HG03025 (cell line): ENCODE measurements at regions not wholly inside any gene's neighbourhood (a gene's known extent, or its start where the extent isn't known, plus 50 kb on each side); places are given as distances from the start of the nearest gene placed in this dataset.

Source experiments
- ATAC-seq: cut with Tn5 transposase; IDR thresholded peaks from one replicate; pipeline ENCODE4 v1.9.1; 2021; ENCODE audit warnings: mild to moderate bottlenecking, moderate library complexity; ENCODE audit not compliant: unreplicated experiment, low FRiP score

GRCh38 chr5:8870349-8870958 lies 675.4 kb downstream of the SEMA5A start:
- no peak for ATAC-seq

- ATAC-seq: no peak
These were observed 674.9 kb downstream of the SEMA5A start for GRCh38 chr5:8870959-8871355.

- ATAC-seq: no peak
These were observed 674.4 kb downstream of the SEMA5A start for GRCh38 chr5:8871446-8871845.

- no peak for ATAC-seq
These were observed 670.2 kb downstream of the SEMA5A start for GRCh38 chr5:8875722-8876121.

- peak; percentile 87 for ATAC-seq
These were observed 666.6 kb downstream of the SEMA5A start for GRCh38 chr5:8879248-8879647.

GRCh38 chr5:8884029-8884428 lies 661.8 kb downstream of the SEMA5A start:
- ATAC-seq: no peak

- no peak for ATAC-seq
These were observed 652.9 kb downstream of the SEMA5A start for GRCh38 chr5:8892926-8893325.

GRCh38 chr5:8894031-8894430 lies 651.8 kb downstream of the SEMA5A start:
- ATAC-seq: no peak

GRCh38 chr5:8895062-8895461 lies 650.8 kb downstream of the SEMA5A start:
- ATAC-seq: no peak

- no peak for ATAC-seq
These were observed 650.3 kb downstream of the SEMA5A start for GRCh38 chr5:8895599-8895998.

- ATAC-seq: no peak
These were observed 648.6 kb downstream of the SEMA5A start for GRCh38 chr5:8897316-8897715.

- ATAC-seq: no peak
These were observed 640.9 kb downstream of the SEMA5A start for GRCh38 chr5:8905021-8905420.

GRCh38 chr5:8906303-8906967 lies 639.4 kb downstream of the SEMA5A start:
- ATAC-seq: no peak

- no peak for ATAC-seq
These were observed 638.6 kb downstream of the SEMA5A start for GRCh38 chr5:8907168-8907868.

GRCh38 chr5:8908055-8908683 lies 637.7 kb downstream of the SEMA5A start:
- peak; percentile 55 for ATAC-seq

- ATAC-seq: no peak
These were observed 633.8 kb downstream of the SEMA5A start for GRCh38 chr5:8912106-8912505.

GRCh38 chr5:8913522-8913921 lies 632.4 kb downstream of the SEMA5A start:
- ATAC-seq: no peak

- no peak for ATAC-seq
These were observed 626.8 kb downstream of the SEMA5A start for GRCh38 chr5:8919096-8919495.

GRCh38 chr5:8923526-8923925 lies 622.3 kb downstream of the SEMA5A start:
- no peak for ATAC-seq

- ATAC-seq: no peak
These were observed 621.7 kb downstream of the SEMA5A start for GRCh38 chr5:8924054-8924793.

- ATAC-seq: no peak
These were observed 615.9 kb downstream of the SEMA5A start for GRCh38 chr5:8930021-8930420.
